Suprapubic skin (tissue), 4 donors: ENCODE measurements at regions not wholly inside any gene's neighbourhood (a gene's known extent, or its start where the extent isn't known, plus 50 kb on each side); places are given as distances from the start of the nearest gene placed in this dataset.

Experiments
- CTCF ChIP-seq, 2 donors: fragments of 200-600 bp in 1 of 2; fragments of 450-650 bp in 1 of 2; sonication (generic) in 1 of 2; IDR thresholded peaks; one replicate each; pipeline ENCODE4 v1.5.1; 2016 to 2019; ENCODE audit warnings: antibody characterized with exemption in 2 of 2, mild to moderate bottlenecking in 1 of 2, moderate library complexity in 1 of 2
- EP300 ChIP-seq: sonication (generic); formaldehyde crosslinking; IDR thresholded peaks from one replicate; pipeline ENCODE4 v1.6.1; 2017; ENCODE audit warnings: antibody characterized with exemption
- POLR2AphosphoS5 ChIP-seq, 3 donors: sonication (generic); formaldehyde crosslinking; IDR thresholded peaks; one replicate each; pipeline ENCODE4 v1.6.1; 2017; ENCODE audit warnings: antibody characterized with exemption in 3 of 3

DNA sequence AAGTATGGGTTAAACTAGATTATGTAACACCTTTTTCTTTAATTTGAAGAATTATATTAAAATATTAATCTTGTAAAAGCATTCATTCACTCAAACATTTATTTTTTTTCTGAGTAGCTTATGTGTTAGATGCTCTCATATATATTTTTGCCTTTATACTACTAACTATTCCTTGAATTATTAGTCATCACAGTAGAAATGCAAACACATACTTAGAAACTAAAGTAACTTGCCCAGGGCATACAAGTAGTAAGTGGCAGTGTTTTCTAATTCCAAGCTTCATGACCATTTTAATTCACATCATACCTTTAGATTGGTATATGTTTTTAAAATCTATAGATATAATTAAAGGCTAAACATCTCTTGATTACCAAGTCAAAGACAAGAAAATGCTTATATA lies 1271.0 kb downstream of the BRINP3 start:
- TF ChIP-seq CTCF (IDR thresholded peaks at IDR 0.05): no peak
- no peak for TF ChIP-seq EP300
- TF ChIP-seq POLR2AphosphoS5 (IDR thresholded peaks at IDR 0.05): no peak
